ENCODE measurements at regions not wholly inside any gene's neighbourhood (a gene's known extent, or its start where the extent isn't known, plus 50 kb on each side); places are given as distances from the start of the nearest gene placed in this dataset.

GRCh38 chr6:74519163-74519562 lies 686.7 kb downstream of the COL12A1 start (continued):
- no peak for TF ChIP-seq ZNF75D (CRISPR knock-in tag; IDR thresholded peaks at IDR 0.05; ENCODE audit: borderline replicate concordance)
- no peak for TF ChIP-seq ZNF576 (CRISPR knock-in tag; IDR thresholded peaks at IDR 0.05)
- TF ChIP-seq ZHX2 (IDR thresholded peaks at IDR 0.05; ENCODE audit: low read depth): no peak
- TF ChIP-seq ZHX2 (CRISPR knock-in tag; IDR thresholded peaks at IDR 0.05; ENCODE audit: borderline replicate concordance): no peak
- TF ChIP-seq KLF16 (CRISPR knock-in tag; IDR thresholded peaks at IDR 0.05): 0 out of 4 replicates have a peak, but pooled peaks of 1 of the 2 experiments have one; percentile 32
- TF ChIP-seq ZNF142 (CRISPR knock-in tag; IDR thresholded peaks at IDR 0.05): no peak
- TF ChIP-seq FOXK1 (CRISPR knock-in tag; IDR thresholded peaks at IDR 0.05; ENCODE audit: borderline replicate concordance, low read depth): peak; percentile 67; the same call in 1 of the 2 replicates
- TF ChIP-seq GATAD2A (CRISPR knock-in tag; IDR thresholded peaks at IDR 0.05): peak; percentile 44; the same call in 1 of the 2 replicates
- TF ChIP-seq RARA (CRISPR knock-in tag; IDR thresholded peaks at IDR 0.05): peak; percentile 62
- TF ChIP-seq NFYB (CRISPR knock-in tag; IDR thresholded peaks at IDR 0.05): no peak
- TF ChIP-seq NFATC3 (CRISPR knock-in tag; IDR thresholded peaks at IDR 0.05): no peak
- TF ChIP-seq HMG20A (CRISPR knock-in tag; IDR thresholded peaks at IDR 0.05; ENCODE audit: borderline replicate concordance): peak; percentile 70; the same call in 1 of the 2 replicates

Data from HepG2 (cell line).